GM12872 (cell line): ENCODE measurements at regions not wholly inside any gene's neighbourhood (a gene's known extent, or its start where the extent isn't known, plus 50 kb on each side); places are given as distances from the start of the nearest gene placed in this dataset.

Source experiments
- TF ChIP-seq, protein P1 (sequence below): IDR thresholded peaks from 3 replicates; pipeline ENCODE4 v1.5.1; 2011; ENCODE audit warnings: low read depth, mild to moderate bottlenecking, low read length, moderate library complexity; ENCODE audit not compliant: insufficient read depth

DNA sequence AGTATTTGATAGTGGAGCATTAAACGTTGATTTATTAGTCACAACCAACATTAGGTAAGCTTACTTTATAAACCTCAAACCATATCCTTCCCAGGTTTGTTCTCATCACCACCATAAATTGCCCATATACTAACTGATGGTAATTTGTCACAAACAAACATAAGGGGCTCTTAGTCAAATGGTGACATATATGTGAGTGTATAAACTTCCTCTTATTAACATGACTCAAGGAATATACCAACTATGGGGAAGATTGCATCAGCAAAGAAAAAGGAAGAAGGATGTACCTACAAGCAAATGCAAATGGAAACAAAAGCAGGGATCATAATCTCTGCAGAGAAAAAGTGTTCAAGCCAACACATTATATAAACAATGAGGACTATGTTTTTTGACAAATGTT, 418.2 kb upstream of the AKR1E2 start:
- TF ChIP-seq, protein P1, sequence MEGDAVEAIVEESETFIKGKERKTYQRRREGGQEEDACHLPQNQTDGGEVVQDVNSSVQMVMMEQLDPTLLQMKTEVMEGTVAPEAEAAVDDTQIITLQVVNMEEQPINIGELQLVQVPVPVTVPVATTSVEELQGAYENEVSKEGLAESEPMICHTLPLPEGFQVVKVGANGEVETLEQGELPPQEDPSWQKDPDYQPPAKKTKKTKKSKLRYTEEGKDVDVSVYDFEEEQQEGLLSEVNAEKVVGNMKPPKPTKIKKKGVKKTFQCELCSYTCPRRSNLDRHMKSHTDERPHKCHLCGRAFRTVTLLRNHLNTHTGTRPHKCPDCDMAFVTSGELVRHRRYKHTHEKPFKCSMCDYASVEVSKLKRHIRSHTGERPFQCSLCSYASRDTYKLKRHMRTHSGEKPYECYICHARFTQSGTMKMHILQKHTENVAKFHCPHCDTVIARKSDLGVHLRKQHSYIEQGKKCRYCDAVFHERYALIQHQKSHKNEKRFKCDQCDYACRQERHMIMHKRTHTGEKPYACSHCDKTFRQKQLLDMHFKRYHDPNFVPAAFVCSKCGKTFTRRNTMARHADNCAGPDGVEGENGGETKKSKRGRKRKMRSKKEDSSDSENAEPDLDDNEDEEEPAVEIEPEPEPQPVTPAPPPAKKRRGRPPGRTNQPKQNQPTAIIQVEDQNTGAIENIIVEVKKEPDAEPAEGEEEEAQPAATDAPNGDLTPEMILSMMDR, result no peak

DNA sequence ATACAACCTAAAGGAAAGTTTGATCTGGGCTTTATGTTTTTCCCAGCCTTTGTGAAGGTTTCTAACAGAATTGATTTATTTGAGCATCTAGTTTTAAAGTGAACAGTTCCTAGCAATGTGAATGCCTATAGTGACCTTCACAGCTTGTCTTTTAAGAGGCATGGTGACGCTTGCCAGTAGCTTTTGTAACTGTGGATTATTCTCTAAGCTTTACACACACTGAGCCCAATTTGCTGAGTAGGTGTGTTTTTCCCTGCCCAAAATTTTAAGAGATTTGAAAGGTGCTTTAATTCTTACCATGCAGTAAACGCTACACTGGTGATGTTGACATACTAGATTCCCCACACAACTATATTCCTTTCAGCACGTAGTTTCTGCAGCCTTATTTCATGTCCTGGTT, 420.2 kb upstream of the AKR1E2 start:
- TF ChIP-seq, protein P1, result no peak

DNA sequence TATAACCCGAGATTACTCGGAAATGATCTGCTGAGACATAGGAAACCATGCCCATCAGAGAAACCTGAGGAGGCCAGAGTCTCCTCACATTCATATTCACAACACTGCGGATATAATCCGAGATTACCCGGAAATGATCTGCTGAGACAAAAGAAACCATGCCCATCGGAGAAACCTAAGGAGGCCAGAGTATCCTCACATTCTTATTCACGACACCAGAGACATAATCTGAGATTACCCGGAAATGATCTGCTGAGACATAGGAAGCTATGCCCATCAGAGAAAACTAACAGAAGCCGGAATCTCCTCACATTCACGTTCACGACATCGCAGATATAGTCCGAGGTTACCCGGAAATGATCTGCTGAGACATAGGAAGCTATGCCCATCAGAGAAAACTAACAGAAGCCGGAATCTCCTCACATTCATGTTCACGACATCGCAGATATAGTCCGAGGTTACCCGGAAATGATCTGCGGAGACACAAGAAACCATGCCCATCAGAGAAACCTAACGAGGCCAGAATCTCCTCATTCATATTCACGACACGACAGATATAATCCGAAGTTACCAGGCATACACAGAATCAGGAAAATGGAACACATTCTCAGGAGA, 422.3 kb upstream of the AKR1E2 start:
- TF ChIP-seq, protein P1, result no peak

DNA sequence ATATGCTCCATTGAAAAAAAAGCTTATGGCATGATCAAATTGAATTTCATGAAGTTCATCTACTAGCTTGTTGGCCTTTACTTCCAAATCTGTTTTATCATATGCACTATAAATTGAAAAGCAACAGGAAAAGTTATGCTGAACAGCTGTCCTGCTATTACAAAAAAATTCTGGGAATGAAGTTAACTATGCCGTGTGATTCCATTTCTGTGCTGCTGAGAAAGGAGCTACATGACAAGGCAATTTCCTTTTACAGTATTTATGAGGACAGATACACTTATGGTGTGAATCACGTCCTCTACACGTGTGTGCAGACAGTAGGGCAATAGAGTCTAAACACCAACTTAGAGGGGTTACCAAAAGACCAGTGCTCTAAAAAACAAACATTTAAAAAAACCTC, 426.5 kb upstream of the AKR1E2 start:
- TF ChIP-seq, protein P1, result no peak

DNA sequence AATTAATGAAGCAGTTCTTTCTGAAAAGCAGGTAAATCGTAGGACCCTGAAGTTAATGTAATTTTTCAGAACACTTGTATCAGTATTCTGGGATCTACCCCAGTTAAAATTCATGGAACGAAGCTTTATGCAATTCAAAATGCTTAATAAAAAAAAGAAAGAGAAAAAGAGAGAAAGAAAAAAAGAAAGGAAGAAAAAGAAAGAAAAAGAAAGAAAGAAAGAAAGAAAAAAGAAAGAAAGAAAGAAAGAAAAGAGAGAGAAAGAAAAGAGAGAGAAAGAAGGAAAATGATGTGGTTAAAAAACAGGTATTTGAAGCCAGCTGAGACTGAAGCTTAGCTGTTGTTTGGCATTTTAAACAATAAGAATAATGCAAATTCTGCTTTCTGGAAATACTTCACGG, 427.4 kb upstream of the AKR1E2 start:
- TF ChIP-seq, protein P1, result no peak

DNA sequence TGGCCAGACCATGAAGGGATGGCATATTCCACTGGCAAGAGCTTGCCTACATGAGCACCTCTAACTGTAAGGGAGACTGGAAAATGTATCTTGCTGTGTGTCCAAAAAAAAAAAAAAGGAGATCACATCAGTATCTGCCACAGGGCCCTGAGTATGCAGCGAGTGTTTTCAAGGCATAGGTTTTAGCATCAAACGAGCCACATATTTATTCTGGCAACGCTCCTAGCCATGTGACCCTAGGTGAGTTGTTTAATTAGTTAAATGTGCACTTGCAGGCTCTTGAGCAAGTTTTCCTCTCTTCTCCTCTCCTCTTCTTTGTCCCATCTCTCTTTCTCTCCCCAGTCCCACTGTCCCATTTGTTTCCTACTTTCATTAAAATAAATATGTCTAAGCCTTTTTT, 428.7 kb upstream of the AKR1E2 start:
- TF ChIP-seq, protein P1, result no peak

DNA sequence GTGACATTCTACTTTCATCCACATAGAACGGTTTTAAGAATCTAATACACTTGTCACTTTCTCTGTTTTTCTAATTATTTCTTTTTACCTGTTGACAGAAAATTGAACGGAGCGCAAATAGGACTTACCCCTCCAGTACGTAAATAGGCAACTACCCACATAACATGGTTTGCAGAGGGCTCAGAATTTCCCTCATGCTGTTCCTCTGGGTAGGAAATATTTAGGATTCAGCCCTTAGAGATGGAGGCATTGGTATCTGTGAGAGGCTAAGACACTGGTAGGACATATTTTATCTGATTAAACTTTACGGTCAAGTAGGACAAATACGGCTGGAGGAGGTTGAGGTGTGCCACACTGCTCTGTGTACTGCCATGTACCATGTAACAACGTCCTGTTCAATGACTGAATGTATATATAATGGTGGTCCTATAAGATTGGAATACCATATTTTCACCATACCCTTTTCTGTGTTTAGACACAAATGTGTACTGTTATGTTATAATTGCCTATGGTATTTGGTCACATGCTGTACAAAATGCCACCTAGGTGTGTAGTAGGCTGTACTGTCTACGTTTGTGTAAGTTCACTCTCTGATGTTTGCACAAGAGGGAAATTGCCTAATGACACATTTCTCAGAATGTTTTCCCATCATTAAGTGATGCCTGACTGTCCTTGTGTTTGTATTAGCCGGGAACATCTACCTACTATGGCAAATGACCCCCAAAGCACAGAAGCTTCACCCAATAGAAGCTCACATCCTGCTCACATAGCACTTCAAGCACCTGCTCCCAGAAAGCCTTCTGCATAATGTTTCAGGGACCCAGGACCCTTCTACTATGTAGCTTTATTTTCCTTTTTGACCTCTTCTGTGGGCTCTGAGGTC, 429.4 kb upstream of the AKR1E2 start:
- TF ChIP-seq, protein P1, result no peak
